ENCODE measurements at regions not wholly inside any gene's neighbourhood (a gene's known extent, or its start where the extent isn't known, plus 50 kb on each side); places are given as distances from the start of the nearest gene placed in this dataset.

GRCh38 chr12:115737895-115738294, 539.6 kb downstream of the MED13L start:
- Histone ChIP-seq H3K9me3 (ENCODE audit: insufficient read depth, low read depth, low read length) (no peaks in the 10 kb centered on the region), H3K4me2 (ENCODE audit: low read depth, low read length, poor library complexity, severe bottlenecking) (no peak overlapping the region), H3K4me3 (ENCODE audit: low read length, poor library complexity, severe bottlenecking) (no peak overlapping the region), H3K4me1 (ENCODE audit: insufficient read depth, low read length, poor library complexity, severe bottlenecking) (no peaks in the 10 kb centered on the region), H2AFZ (ENCODE audit: low read length) (no peak overlapping the region), H3K9me2 (replicated peaks; ENCODE audit: low read depth, low read length) (no peaks in the 10 kb centered on the region), H3K79me2 (ENCODE audit: insufficient read depth, low read length) (no peaks in the 10 kb centered on the region), H3K36me3 (ENCODE audit: insufficient read depth, low read length) (no peaks in the 10 kb centered on the region), H3K27me3 (ENCODE audit: insufficient read depth, low read length, poor library complexity, severe bottlenecking) (no peaks in the 10 kb centered on the region), H4K20me1 (ENCODE audit: insufficient read depth, low read length, poor library complexity, severe bottlenecking) (no peaks in the 10 kb centered on the region), H3K9ac (ENCODE audit: low read depth, low read length, poor library complexity, severe bottlenecking) (no peak overlapping the region), H3F3A (ENCODE audit: low read depth) (no peaks in the 10 kb centered on the region)
- no peak for TF ChIP-seq CTCF (conservative IDR thresholded peaks at IDR 0.05; ENCODE audit: low read length)
- TF ChIP-seq EZH2phosphoT487 (IDR thresholded peaks at IDR 0.05; ENCODE audit: borderline replicate concordance): no peak

- Histone ChIP-seq H3K4me2 (ENCODE audit: low read depth, low read length, poor library complexity, severe bottlenecking) (no peak overlapping the region), H3K9me2 (replicated peaks; ENCODE audit: low read depth, low read length) (no peaks in the 10 kb centered on the region), H3K4me1 (ENCODE audit: insufficient read depth, low read length, poor library complexity, severe bottlenecking) (no peaks in the 10 kb centered on the region), H3K4me3 (ENCODE audit: low read length, poor library complexity, severe bottlenecking) (no peak overlapping the region), H3K79me2 (ENCODE audit: insufficient read depth, low read length) (no peaks in the 10 kb centered on the region), H2AFZ (ENCODE audit: low read length) (no peak overlapping the region), H3K9ac (ENCODE audit: low read depth, low read length, poor library complexity, severe bottlenecking) (no peak overlapping the region), H4K20me1 (ENCODE audit: insufficient read depth, low read length, poor library complexity, severe bottlenecking) (no peaks in the 10 kb centered on the region), H3K36me3 (ENCODE audit: insufficient read depth, low read length) (no peaks in the 10 kb centered on the region), H3K9me3 (ENCODE audit: insufficient read depth, low read depth, low read length) (no peaks in the 10 kb centered on the region), H3K27me3 (ENCODE audit: insufficient read depth, low read length, poor library complexity, severe bottlenecking) (no peaks in the 10 kb centered on the region), H3F3A (ENCODE audit: low read depth) (no peaks in the 10 kb centered on the region)
- no peak for TF ChIP-seq CTCF (conservative IDR thresholded peaks at IDR 0.05; ENCODE audit: low read length)
- TF ChIP-seq EZH2phosphoT487 (IDR thresholded peaks at IDR 0.05; ENCODE audit: borderline replicate concordance): no peak
Observed at GRCh38 chr12:115736360-115736759, 541.1 kb downstream of the MED13L start.

GRCh38 chr12:115730975-115731541, 546.4 kb downstream of the MED13L start:
- Histone ChIP-seq H4K20me1 (ENCODE audit: insufficient read depth, low read length, poor library complexity, severe bottlenecking) (no peaks in the 10 kb centered on the region), H3K4me2 (ENCODE audit: low read depth, low read length, poor library complexity, severe bottlenecking) (no peak overlapping the region), H2AFZ (ENCODE audit: low read length) (no peak overlapping the region), H3K9me2 (replicated peaks; ENCODE audit: low read depth, low read length) (no peaks in the 10 kb centered on the region), H3K9ac (ENCODE audit: low read depth, low read length, poor library complexity, severe bottlenecking) (no peak overlapping the region), H3K27me3 (ENCODE audit: insufficient read depth, low read length, poor library complexity, severe bottlenecking) (no peaks in the 10 kb centered on the region), H3K4me3 (ENCODE audit: low read length, poor library complexity, severe bottlenecking) (no peak overlapping the region), H3K4me1 (ENCODE audit: insufficient read depth, low read length, poor library complexity, severe bottlenecking) (no peaks in the 10 kb centered on the region), H3K9me3 (ENCODE audit: insufficient read depth, low read depth, low read length) (no peaks in the 10 kb centered on the region), H3F3A (ENCODE audit: low read depth) (no peaks in the 10 kb centered on the region), H3K79me2 (ENCODE audit: insufficient read depth, low read length) (no peaks in the 10 kb centered on the region), H3K36me3 (ENCODE audit: insufficient read depth, low read length) (no peaks in the 10 kb centered on the region)
- TF ChIP-seq CTCF (conservative IDR thresholded peaks at IDR 0.05; ENCODE audit: low read length) (no peak), EZH2phosphoT487 (IDR thresholded peaks at IDR 0.05; ENCODE audit: borderline replicate concordance) (no peak)

Measured in Loucy (cell line).